HG03442 (cell line): ENCODE measurements at regions not wholly inside any gene's neighbourhood (a gene's known extent, or its start where the extent isn't known, plus 50 kb on each side); places are given as distances from the start of the nearest gene placed in this dataset.
"Not testable (repeated sequence)": the region's sequence is repeated elsewhere in the genome, so short reads cannot be mapped to it uniquely, and the experiment has no call there.

ENCODE experiments used
- ATAC-seq: cut with Tn5 transposase; IDR thresholded peaks from one replicate; pipeline ENCODE4 v1.9.1; 2021; ENCODE audit warnings: mild to moderate bottlenecking, moderate library complexity; ENCODE audit not compliant: unreplicated experiment

- no peak for ATAC-seq
These were observed 102.2 kb upstream of the NAMPT start for GRCh38 chr7:106386958-106387357.

- no peak for ATAC-seq
These were observed 99.6 kb upstream of the NAMPT start for GRCh38 chr7:106384373-106384772.

GRCh38 chr7:106382929-106383328, 98.1 kb upstream of the NAMPT start:
- ATAC-seq, result no peak

GRCh38 chr7:106382129-106382528, 97.3 kb upstream of the NAMPT start:
- ATAC-seq, result no peak

GRCh38 chr7:106381252-106381651, 96.5 kb upstream of the NAMPT start:
- no peak for ATAC-seq

- ATAC-seq, result no peak
These were observed 93.1 kb upstream of the NAMPT start for GRCh38 chr7:106377847-106378361.

- no peak for ATAC-seq
These were observed 91.4 kb upstream of the NAMPT start for GRCh38 chr7:106376026-106376799.

- no peak for ATAC-seq
These were observed 90.7 kb upstream of the NAMPT start for GRCh38 chr7:106375499-106375898.

- ATAC-seq, result no peak
These were observed 89.7 kb upstream of the NAMPT start for GRCh38 chr7:106374437-106374836.

- no peak for ATAC-seq
These were observed 88.0 kb upstream of the NAMPT start for GRCh38 chr7:106372595-106373318.

- ATAC-seq, result no peak
These were observed 87.3 kb upstream of the NAMPT start for GRCh38 chr7:106372126-106372525.

GRCh38 chr7:106371629-106372028, 86.8 kb upstream of the NAMPT start:
- ATAC-seq, result no peak

- ATAC-seq, result no peak
These were observed 85.8 kb upstream of the NAMPT start for GRCh38 chr7:106370542-106370941.

GRCh38 chr7:106369816-106370215, 85.0 kb upstream of the NAMPT start:
- ATAC-seq, result no peak

GRCh38 chr7:106369352-106369751, 84.6 kb upstream of the NAMPT start:
- no peak for ATAC-seq

GRCh38 chr7:106367664-106368063, 82.9 kb upstream of the NAMPT start:
- ATAC-seq, result no peak

- no peak for ATAC-seq
These were observed 82.2 kb upstream of the NAMPT start for GRCh38 chr7:106367018-106367420.

GRCh38 chr7:106365252-106366005, 80.6 kb upstream of the NAMPT start:
- ATAC-seq, result peak; percentile 84

- not testable (repeated sequence) for ATAC-seq
These were observed 77.7 kb upstream of the NAMPT start for GRCh38 chr7:106362507-106362906.

- no peak for ATAC-seq
These were observed 73.4 kb upstream of the NAMPT start for GRCh38 chr7:106358103-106358663.

- no peak for ATAC-seq
These were observed 72.9 kb upstream of the NAMPT start for GRCh38 chr7:106357675-106358074.
